WTC11 (cell line): ENCODE measurements at regions not wholly inside any gene's neighbourhood (a gene's known extent, or its start where the extent isn't known, plus 50 kb on each side); places are given as distances from the start of the nearest gene placed in this dataset.

Experiments used
- ATAC-seq: fragments of 200-7000 bp; cut with Tn5 transposase; 2 replicates; pipeline ENCODE4 v1.10.0; 2021; ENCODE audit warnings: mild to moderate bottlenecking, moderate library complexity
- CTCF ChIA-PET: fragments of 300-600 bp; sonication (Branson Sonifier 250); formaldehyde crosslinking; loops from one replicate; lab custom pipeline; 2021; ENCODE audit warnings: antibody characterized with exemption; lab: Charles Lee
- POLR2A ChIA-PET: fragments of 350-600 bp; sonication (Branson Sonifier 250); formaldehyde crosslinking; loops from one replicate; lab custom pipeline; 2021; ENCODE audit warnings: antibody characterized with exemption; lab: Charles Lee
- DNase-seq: peaks from one replicate; pipeline ENCODE4 v3.0.0; 2021; ENCODE audit warnings: low spot score
- H3K27ac Mint-ChIP-seq: 2 replicates; pipeline ENCODE4 v1.8.0; 2021; ENCODE audit warnings: mixed read lengths
- H3K27me3 Mint-ChIP-seq: 2 replicates; pipeline ENCODE4 v1.8.0; 2021; ENCODE audit warnings: low read depth, mild to moderate bottlenecking, moderate library complexity, mixed read lengths
- H3K36me3 Mint-ChIP-seq: 2 replicates; pipeline ENCODE4 v1.8.0; 2021; ENCODE audit warnings: mixed read lengths
- H3K4me1 Mint-ChIP-seq: 2 replicates; pipeline ENCODE4 v1.8.0; 2022; ENCODE audit warnings: mixed read lengths
- H3K4me3 Mint-ChIP-seq: 2 replicates; pipeline ENCODE4 v1.8.0; 2021; ENCODE audit warnings: mild to moderate bottlenecking, moderate library complexity, mixed read lengths
- H3K9me3 Mint-ChIP-seq: 2 replicates; pipeline ENCODE4 v1.8.0; 2021; ENCODE audit warnings: mixed read lengths
- ATF1 ChIP-seq: sonication (generic); formaldehyde crosslinking; IDR thresholded peaks from 2 replicates; pipeline ENCODE4 v1.8.1; 2023; ENCODE audit warnings: mild to moderate bottlenecking, moderate library complexity, missing genetic modification reagents
- CBFB ChIP-seq: sonication (generic); formaldehyde crosslinking; IDR thresholded peaks from 2 replicates; pipeline ENCODE4 v1.8.1; 2022; ENCODE audit warnings: mild to moderate bottlenecking, low read depth, missing genetic modification reagents
- E2F5 ChIP-seq: sonication (generic); formaldehyde crosslinking; IDR thresholded peaks from 2 replicates; pipeline ENCODE4 v1.8.1; 2022; ENCODE audit warnings: mild to moderate bottlenecking, moderate library complexity, missing genetic modification reagents
- ERG ChIP-seq: fragments of 250-450 bp; sonication (Bioruptor Pico); IDR thresholded peaks from 2 replicates; pipeline ENCODE4 v1.8.0; 2021; ENCODE audit warnings: mild to moderate bottlenecking
- ESRRA ChIP-seq: sonication (generic); formaldehyde crosslinking; IDR thresholded peaks from 2 replicates; pipeline ENCODE4 v1.8.1; 2022; ENCODE audit warnings: mild to moderate bottlenecking, missing genetic modification reagents, borderline replicate concordance
- FOXP1 ChIP-seq: sonication (generic); formaldehyde crosslinking; IDR thresholded peaks from 2 replicates; pipeline ENCODE4 v1.8.0; 2022; ENCODE audit warnings: missing genetic modification reagents, mild to moderate bottlenecking, moderate library complexity, borderline replicate concordance
- GTF2I ChIP-seq: fragments of 250-450 bp; sonication (Bioruptor Pico); conservative IDR thresholded peaks from 2 replicates; pipeline ENCODE4 v1.4.0; 2021; ENCODE audit warnings: mild to moderate bottlenecking
- JUN ChIP-seq: sonication (generic); formaldehyde crosslinking; IDR thresholded peaks from 2 replicates; pipeline ENCODE4 v1.8.0; 2023; ENCODE audit warnings: mild to moderate bottlenecking, missing genetic modification reagents
- MAX ChIP-seq: sonication (generic); formaldehyde crosslinking; IDR thresholded peaks from 2 replicates; pipeline ENCODE4 v1.8.0; 2022; ENCODE audit warnings: mild to moderate bottlenecking, missing genetic modification reagents
- NFYB ChIP-seq: sonication (generic); formaldehyde crosslinking; conservative IDR thresholded peaks from 2 replicates; pipeline ENCODE4 v1.8.0; 2022; ENCODE audit warnings: low read depth, missing genetic modification reagents
- NR3C1 ChIP-seq: sonication (generic); formaldehyde crosslinking; conservative IDR thresholded peaks from 2 replicates; pipeline ENCODE4 v1.8.1; 2023; ENCODE audit warnings: low read depth, mild to moderate bottlenecking, missing genetic modification reagents
- OVOL2 ChIP-seq: fragments of 250-450 bp; sonication (Bioruptor Pico); IDR thresholded peaks from 2 replicates; pipeline ENCODE4 v1.9.0; 2021; ENCODE audit warnings: mild to moderate bottlenecking, borderline replicate concordance
- PRDM15 ChIP-seq: sonication (generic); formaldehyde crosslinking; IDR thresholded peaks from 2 replicates; pipeline ENCODE4 v1.8.0; 2022; ENCODE audit warnings: missing genetic modification reagents
- RELA ChIP-seq: sonication (generic); formaldehyde crosslinking; IDR thresholded peaks from 2 replicates; pipeline ENCODE4 v1.8.1; 2022; ENCODE audit warnings: missing genetic modification reagents, mild to moderate bottlenecking, borderline replicate concordance
- TCF7 ChIP-seq: sonication (generic); formaldehyde crosslinking; IDR thresholded peaks from 2 replicates; pipeline ENCODE4 v1.8.0; 2022; ENCODE audit warnings: mild to moderate bottlenecking, low read depth, missing genetic modification reagents, moderate library complexity
- USF2 ChIP-seq: sonication (generic); formaldehyde crosslinking; IDR thresholded peaks from 2 replicates; pipeline ENCODE4 v1.8.1; 2023; ENCODE audit warnings: mild to moderate bottlenecking, missing genetic modification reagents, moderate library complexity
- ZBTB21 ChIP-seq: sonication (generic); formaldehyde crosslinking; IDR thresholded peaks from 2 replicates; pipeline ENCODE4 v1.8.1; 2023; ENCODE audit warnings: mild to moderate bottlenecking, missing genetic modification reagents, borderline replicate concordance
- ZMAT4 ChIP-seq: fragments of 250-450 bp; sonication (Bioruptor Pico); IDR thresholded peaks from 2 replicates; pipeline ENCODE4 v1.9.0; 2021; ENCODE audit warnings: mild to moderate bottlenecking
- ZNF281 ChIP-seq: sonication (generic); formaldehyde crosslinking; IDR thresholded peaks from 2 replicates; pipeline ENCODE4 v1.8.0; 2023; ENCODE audit warnings: mild to moderate bottlenecking, missing genetic modification reagents
- TF ChIP-seq, protein P1 (sequence below): sonication (generic); formaldehyde crosslinking; IDR thresholded peaks from 2 replicates; pipeline ENCODE4 v1.8.1; 2022; ENCODE audit warnings: low read depth, missing genetic modification reagents, borderline replicate concordance

DNA sequence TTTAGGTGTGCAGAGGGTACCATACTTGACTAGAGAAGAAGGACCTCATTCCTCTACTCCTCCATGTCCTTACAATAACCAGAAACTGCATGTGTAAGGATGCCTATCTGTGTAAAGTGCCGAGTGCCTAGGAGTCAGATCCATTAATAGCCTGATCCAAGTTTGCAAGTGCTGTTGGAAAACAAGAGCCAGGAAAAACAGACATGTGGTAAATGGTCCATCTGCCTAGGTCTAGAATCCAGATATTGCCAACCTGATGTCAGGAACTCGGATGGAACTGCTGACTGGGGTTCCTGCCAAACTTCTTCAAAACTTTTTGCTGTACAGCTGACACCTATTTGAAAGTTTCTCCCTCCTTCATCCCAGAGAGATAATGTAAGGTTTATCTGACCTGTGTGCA lies 239.4 kb upstream of the CAMK1G start (continued):
- TF ChIP-seq ERG: no peak
- no peak for TF ChIP-seq MAX (CRISPR knock-in tag)

DNA sequence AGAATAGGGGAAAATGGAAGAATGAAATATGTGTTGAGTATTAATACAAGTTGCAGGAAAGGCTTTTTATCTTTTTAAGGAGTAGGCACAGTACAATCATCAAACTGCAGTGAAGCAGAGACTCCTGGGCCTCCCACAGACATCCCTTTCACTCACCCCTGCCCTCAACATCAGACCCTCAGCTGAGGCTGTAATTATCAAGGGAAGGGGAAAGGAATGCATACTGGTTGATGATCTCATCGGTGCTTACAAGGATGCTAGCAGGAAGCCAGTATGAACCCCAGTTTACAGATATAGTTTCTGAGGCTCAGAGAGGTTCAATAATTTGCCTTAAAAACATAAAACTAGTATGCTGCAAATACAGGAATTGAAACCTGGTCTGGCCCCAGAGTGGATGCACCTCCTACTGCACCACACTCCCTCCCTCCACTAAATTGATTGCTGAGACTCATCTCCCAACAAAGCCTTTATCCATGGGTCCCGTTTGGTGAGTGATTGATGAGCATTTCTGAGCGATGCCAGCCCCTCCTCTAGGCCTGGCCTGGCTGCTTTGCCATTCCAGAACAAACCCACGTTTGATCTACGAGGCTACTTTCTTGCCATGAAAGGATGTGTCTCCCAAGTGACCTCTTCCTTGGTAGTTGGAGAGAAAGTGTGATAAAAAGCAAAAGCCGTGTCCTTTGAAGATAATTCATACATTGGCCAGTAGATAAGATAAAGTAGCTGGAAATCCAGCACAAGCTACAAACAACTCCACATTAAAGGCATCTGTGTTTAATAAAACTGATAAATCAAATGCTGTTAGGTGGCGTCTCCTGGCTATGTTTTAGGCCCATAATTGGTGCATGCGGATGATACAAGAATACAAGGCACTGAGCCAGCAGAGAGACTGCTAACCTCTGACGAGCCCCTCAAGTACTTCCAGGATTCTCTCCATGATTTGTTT lies 233.9 kb upstream of the CAMK1G start:
- ChIA-PET POLR2A (no interaction called here), CTCF (interaction anchor here (2.0 kb wide), 1 partner anchor 142 kb away, joined by 5 read pairs; no protein-coding TSS in a partner anchor)
- DNase-seq (no peak), ATAC-seq (peak; percentile 23; the same call in 1 of the 2 replicates)
- no peak for TF ChIP-seq JUN (CRISPR knock-in tag)
- no peak for TF ChIP-seq CBFB (CRISPR knock-in tag)
- TF ChIP-seq ZBTB21: no peak
- TF ChIP-seq FOXP1 (CRISPR knock-in tag): no peak
- TF ChIP-seq, protein P1, sequence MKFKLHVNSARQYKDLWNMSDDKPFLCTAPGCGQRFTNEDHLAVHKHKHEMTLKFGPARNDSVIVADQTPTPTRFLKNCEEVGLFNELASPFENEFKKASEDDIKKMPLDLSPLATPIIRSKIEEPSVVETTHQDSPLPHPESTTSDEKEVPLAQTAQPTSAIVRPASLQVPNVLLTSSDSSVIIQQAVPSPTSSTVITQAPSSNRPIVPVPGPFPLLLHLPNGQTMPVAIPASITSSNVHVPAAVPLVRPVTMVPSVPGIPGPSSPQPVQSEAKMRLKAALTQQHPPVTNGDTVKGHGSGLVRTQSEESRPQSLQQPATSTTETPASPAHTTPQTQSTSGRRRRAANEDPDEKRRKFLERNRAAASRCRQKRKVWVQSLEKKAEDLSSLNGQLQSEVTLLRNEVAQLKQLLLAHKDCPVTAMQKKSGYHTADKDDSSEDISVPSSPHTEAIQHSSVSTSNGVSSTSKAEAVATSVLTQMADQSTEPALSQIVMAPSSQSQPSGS (CRISPR knock-in tag): no peak
- no peak for TF ChIP-seq ZMAT4 (CRISPR knock-in tag)
- TF ChIP-seq NFYB (CRISPR knock-in tag): no peak
- no peak for TF ChIP-seq ZNF281
- peaks cover 3% of the 10 kb centered on the region; the same call in 1 of the 2 replicates for H3K9me3 Mint-ChIP-seq
- no peaks in the 10 kb centered on the region for H3K36me3 Mint-ChIP-seq
- no peak overlapping the region for H3K4me3 Mint-ChIP-seq
- peaks cover 34% of the 10 kb centered on the region for H3K4me1 Mint-ChIP-seq
- no peaks in the 10 kb centered on the region for H3K27me3 Mint-ChIP-seq
- H3K27ac Mint-ChIP-seq: no peak overlapping the region

- Mint-ChIP-seq H3K36me3 (no peaks in the 10 kb centered on the region), H3K27me3 (no peaks in the 10 kb centered on the region), H3K27ac (no peak overlapping the region), H3K4me1 (peaks cover 61% of the 10 kb centered on the region), H3K4me3 (no peak overlapping the region), H3K9me3 (no peaks in the 10 kb centered on the region)
- ATAC-seq: no peak
- ChIA-PET CTCF (interaction anchor here (1.0 kb wide), 1 partner anchor 145 kb away, joined by 6 read pairs; no protein-coding TSS in a partner anchor), POLR2A (no interaction called here)
- DNase-seq: no peak
- no peak for TF ChIP-seq ATF1
- TF ChIP-seq NR3C1 (CRISPR knock-in tag): no peak
- no peak for TF ChIP-seq JUN (CRISPR knock-in tag)
- no peak for TF ChIP-seq TCF7
- no peak for TF ChIP-seq FOXP1 (CRISPR knock-in tag)
- no peak for TF ChIP-seq GTF2I (CRISPR knock-in tag)
- TF ChIP-seq USF2 (CRISPR knock-in tag): no peak
- no peak for TF ChIP-seq PRDM15 (CRISPR knock-in tag)
- TF ChIP-seq ESRRA (CRISPR knock-in tag): no peak
- no peak for TF ChIP-seq RELA (CRISPR knock-in tag)
- no peak for TF ChIP-seq OVOL2 (CRISPR knock-in tag)
- no peak for TF ChIP-seq E2F5 (CRISPR knock-in tag)
Measured at GRCh38 chr1:209353053-209353452, 230.5 kb upstream of the CAMK1G start.
